H9 (cell line): ENCODE measurements at regions not wholly inside any gene's neighbourhood (a gene's known extent, or its start where the extent isn't known, plus 50 kb on each side); places are given as distances from the start of the nearest gene placed in this dataset.

Experiments used
- DNase-seq: peaks from one replicate; pipeline ENCODE4 v3.0.0-alpha.2; 2017
- H2AFZ ChIP-seq: one replicate; pipeline ENCODE4 v1.6.1; 2013; ENCODE audit warnings: mild to moderate bottlenecking, low read length, control low read depth, moderate library complexity
- H2AK5ac ChIP-seq: 2 replicates; pipeline ENCODE4 v1.6.1; 2013; ENCODE audit warnings: low read length, control low read depth, mixed read lengths; ENCODE audit not compliant: insufficient read length
- H2BK120ac ChIP-seq: one replicate; pipeline ENCODE4 v1.6.1; 2013; ENCODE audit warnings: low read depth, mild to moderate bottlenecking, low read length, control low read depth, inconsistent platforms; ENCODE audit not compliant: poor library complexity, severe bottlenecking
- H2BK12ac ChIP-seq: 2 replicates; pipeline ENCODE4 v1.6.1; 2013; ENCODE audit warnings: low read length, control low read depth, mixed read lengths, low read depth; ENCODE audit not compliant: insufficient read length
- H2BK15ac ChIP-seq: 2 replicates; pipeline ENCODE4 v1.6.1; 2013; ENCODE audit warnings: low read depth, low read length, control low read depth
- H2BK20ac ChIP-seq: one replicate; pipeline ENCODE4 v1.6.1; 2013; ENCODE audit warnings: low read depth, mild to moderate bottlenecking, low read length, control low read depth, inconsistent platforms; ENCODE audit not compliant: poor library complexity, severe bottlenecking
- H2BK5ac ChIP-seq: 2 replicates; pipeline ENCODE4 v1.6.1; 2013; ENCODE audit warnings: low read length, control low read depth, mixed read lengths; ENCODE audit not compliant: insufficient read length
- H3K14ac ChIP-seq: 2 replicates; pipeline ENCODE4 v1.6.1; 2013; ENCODE audit warnings: low read length, control low read depth; ENCODE audit not compliant: insufficient read depth
- H3K18ac ChIP-seq: 2 replicates; pipeline ENCODE4 v1.6.1; 2013; ENCODE audit warnings: low read depth, mild to moderate bottlenecking, mixed read lengths, low read length, control low read depth; ENCODE audit not compliant: insufficient read length
- H3K23ac ChIP-seq: 2 replicates; pipeline ENCODE4 v1.6.1; 2013; ENCODE audit warnings: low read length, control low read depth, mixed read lengths, low read depth; ENCODE audit not compliant: insufficient read length
- H3K23me2 ChIP-seq: 2 replicates; pipeline ENCODE4 v1.6.1; 2013; ENCODE audit warnings: low read depth, mild to moderate bottlenecking, mixed read lengths, low read length, control low read depth; ENCODE audit not compliant: insufficient read length, poor library complexity, severe bottlenecking
- H3K27ac ChIP-seq: 2 replicates; pipeline ENCODE4 v1.5.1; 2013; ENCODE audit warnings: low read length, control low read depth, mixed read lengths, low read depth; ENCODE audit not compliant: insufficient read length
- H3K27me3 ChIP-seq: 2 replicates; pipeline ENCODE4 v1.6.1; 2013; ENCODE audit warnings: low read length, control low read depth, inconsistent platforms; ENCODE audit not compliant: insufficient read depth
- H3K4ac ChIP-seq: 2 replicates; pipeline ENCODE4 v1.6.1; 2013; ENCODE audit warnings: low read depth, mild to moderate bottlenecking, control low read depth, inconsistent platforms, low read length, moderate library complexity
- H3K4me1 ChIP-seq: 2 replicates; pipeline ENCODE4 v1.6.1; 2013; ENCODE audit warnings: low read length, control low read depth, inconsistent platforms; ENCODE audit not compliant: insufficient read depth
- H3K4me2 ChIP-seq: 2 replicates; pipeline ENCODE4 v1.6.1; 2013; ENCODE audit warnings: low read length, control low read depth, mixed read lengths; ENCODE audit not compliant: insufficient read length, insufficient read depth
- H3K56ac ChIP-seq: 2 replicates; pipeline ENCODE4 v1.6.1; 2013; ENCODE audit warnings: low read depth, mild to moderate bottlenecking, mixed read lengths, low read length, control low read depth; ENCODE audit not compliant: insufficient read length
- H3K79me1 ChIP-seq: 2 replicates; pipeline ENCODE4 v1.6.1; 2013; ENCODE audit warnings: low read depth, mild to moderate bottlenecking, moderate library complexity, low read length, control low read depth, inconsistent platforms; ENCODE audit not compliant: insufficient read depth, poor library complexity, severe bottlenecking
- H3K79me2 ChIP-seq: 2 replicates; pipeline ENCODE4 v1.6.1; 2013; ENCODE audit warnings: low read length, control low read depth, inconsistent platforms; ENCODE audit not compliant: insufficient read depth
- H3K9ac ChIP-seq: 2 replicates; pipeline ENCODE4 v1.6.1; 2013; ENCODE audit warnings: low read length, control low read depth, mixed read lengths; ENCODE audit not compliant: insufficient read length; ENCODE audit errors: extremely low read depth
- H3K9me3 ChIP-seq: one replicate; pipeline ENCODE4 v1.6.1; 2013; ENCODE audit warnings: low read depth, low read length, inconsistent platforms; ENCODE audit not compliant: control insufficient read depth
- H3T11ph ChIP-seq: one replicate; pipeline ENCODE4 v1.6.1; 2013; ENCODE audit warnings: mild to moderate bottlenecking, low read length, control low read depth, inconsistent platforms
- H4K20me1 ChIP-seq: one replicate; pipeline ENCODE4 v1.6.1; 2013; ENCODE audit not compliant: control insufficient read depth, insufficient read length, insufficient read depth
- H4K5ac ChIP-seq: 2 replicates; pipeline ENCODE4 v1.6.1; 2013; ENCODE audit warnings: low read depth, mild to moderate bottlenecking, mixed read lengths, low read length, control low read depth; ENCODE audit not compliant: insufficient read length
- H4K8ac ChIP-seq: replicated peaks from 2 replicates; pipeline ENCODE4 v1.6.1; 2013; ENCODE audit warnings: low read length, control low read depth, mixed read lengths, low read depth; ENCODE audit not compliant: insufficient read length
- H4K91ac ChIP-seq: 2 replicates; pipeline ENCODE4 v1.6.1; 2013; ENCODE audit warnings: low read depth, mild to moderate bottlenecking, moderate library complexity, mixed read lengths, low read length, control low read depth; ENCODE audit not compliant: insufficient read length
- H3K27ac Mint-ChIP-seq, 3 experiments: 2 replicates in 2 of 3; 3 replicates in 1 of 3; pipeline ENCODE4 v1.8.0; 2020 to 2021; ENCODE audit warnings: mixed read lengths in 3 of 3, mild to moderate bottlenecking in 1 of 3, moderate library complexity in 1 of 3
- H3K27me3 Mint-ChIP-seq: 2 replicates; pipeline ENCODE4 v1.8.0; 2021; ENCODE audit warnings: low read depth, mild to moderate bottlenecking, moderate library complexity, mixed read lengths
- H3K36me3 Mint-ChIP-seq, 3 experiments: 2 replicates in 2 of 3; 3 replicates in 1 of 3; pipeline ENCODE4 v1.8.0; 2020 to 2021; ENCODE audit warnings: low read depth in 3 of 3, mixed read lengths in 3 of 3; ENCODE audit not compliant: insufficient read depth in 1 of 3
- H3K4me1 Mint-ChIP-seq, 2 experiments: 2 replicates each; pipeline ENCODE4 v1.8.0; 2020; ENCODE audit warnings: mixed read lengths in 2 of 2
- H3K4me3 Mint-ChIP-seq, 2 experiments: 2 replicates in 1 of 2; 3 replicates in 1 of 2; pipeline ENCODE4 v1.8.0; 2020 to 2021; ENCODE audit warnings: mild to moderate bottlenecking in 2 of 2, mixed read lengths in 2 of 2, moderate library complexity in 1 of 2
- H3K9me3 Mint-ChIP-seq, 2 experiments: 2 replicates in 1 of 2; 3 replicates in 1 of 2; pipeline ENCODE4 v1.8.0; 2020; ENCODE audit warnings: mild to moderate bottlenecking in 2 of 2, mixed read lengths in 2 of 2, moderate library complexity in 1 of 2
- whole genome bisulfite sequencing: extraction: QIAGEN DNeasy Blood & Tissue Kit; methylation state at CpG from one replicate; pipeline ENCODE4 v1.1.7; 2013; ENCODE audit warnings: missing lambda C conversion rate, low lambda C conversion rate, mixed read lengths; ENCODE audit not compliant: insufficient read length; ENCODE audit errors: extremely low coverage; 5-methylcytosine and 5-hydroxymethylcytosine counted together
- TF ChIP-seq, protein P1 (sequence below): fragments of 200-600 bp; sonication (generic); conservative IDR thresholded peaks from 3 replicates; pipeline ENCODE4 v1.8.0; 2021; ENCODE audit warnings: antibody characterized with exemption, mild to moderate bottlenecking

DNA sequence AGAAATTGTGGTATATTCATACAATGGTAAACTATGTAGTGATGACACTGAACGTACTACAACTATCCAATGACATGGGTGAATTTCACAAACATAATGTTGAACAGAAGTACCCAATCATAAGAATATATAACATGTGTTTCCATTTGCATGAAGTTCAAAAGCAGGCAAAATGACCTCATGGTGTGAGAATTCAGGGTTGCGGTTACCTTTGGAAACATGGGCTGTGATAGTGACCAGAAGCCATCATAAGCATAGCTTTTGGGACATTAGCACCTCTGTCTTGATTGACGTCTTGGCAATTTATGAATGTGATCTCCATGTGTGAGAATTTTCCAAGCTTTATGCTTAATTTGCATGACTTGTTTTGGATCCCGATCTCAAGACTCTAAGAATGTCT is 500.1 kb upstream of the JAG1 start:
- TF ChIP-seq, protein P1, sequence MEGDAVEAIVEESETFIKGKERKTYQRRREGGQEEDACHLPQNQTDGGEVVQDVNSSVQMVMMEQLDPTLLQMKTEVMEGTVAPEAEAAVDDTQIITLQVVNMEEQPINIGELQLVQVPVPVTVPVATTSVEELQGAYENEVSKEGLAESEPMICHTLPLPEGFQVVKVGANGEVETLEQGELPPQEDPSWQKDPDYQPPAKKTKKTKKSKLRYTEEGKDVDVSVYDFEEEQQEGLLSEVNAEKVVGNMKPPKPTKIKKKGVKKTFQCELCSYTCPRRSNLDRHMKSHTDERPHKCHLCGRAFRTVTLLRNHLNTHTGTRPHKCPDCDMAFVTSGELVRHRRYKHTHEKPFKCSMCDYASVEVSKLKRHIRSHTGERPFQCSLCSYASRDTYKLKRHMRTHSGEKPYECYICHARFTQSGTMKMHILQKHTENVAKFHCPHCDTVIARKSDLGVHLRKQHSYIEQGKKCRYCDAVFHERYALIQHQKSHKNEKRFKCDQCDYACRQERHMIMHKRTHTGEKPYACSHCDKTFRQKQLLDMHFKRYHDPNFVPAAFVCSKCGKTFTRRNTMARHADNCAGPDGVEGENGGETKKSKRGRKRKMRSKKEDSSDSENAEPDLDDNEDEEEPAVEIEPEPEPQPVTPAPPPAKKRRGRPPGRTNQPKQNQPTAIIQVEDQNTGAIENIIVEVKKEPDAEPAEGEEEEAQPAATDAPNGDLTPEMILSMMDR = no peak
- no peaks in the 10 kb centered on the region for H4K20me1 ChIP-seq
- no peaks in the 10 kb centered on the region for H3K79me1 ChIP-seq
- Mint-ChIP-seq H3K9me3 (no peaks in the 10 kb centered on the region), H3K36me3 (no peaks in the 10 kb centered on the region), H3K4me1 (peaks cover 6 to 7% of the 10 kb centered on the region in 2 experiments), H3K4me3 (no peak overlapping the region), H3K27ac (no peak overlapping the region), H3K27me3 (no peaks in the 10 kb centered on the region)
- H3K4ac ChIP-seq = no peak overlapping the region
- no peak overlapping the region for H4K91ac ChIP-seq
- H2BK12ac ChIP-seq = no peak overlapping the region
- no peak overlapping the region for H3T11ph ChIP-seq
- DNase-seq = no peak
- no peaks in the 10 kb centered on the region for H3K4me1 ChIP-seq
- no peak overlapping the region for H2AFZ ChIP-seq
- H3K9me3 ChIP-seq = no peaks in the 10 kb centered on the region
- WGBS = no CpG with 5 or more reads among the region's 4 CpGs
- H3K14ac ChIP-seq = no peak overlapping the region
- H2BK5ac ChIP-seq = no peak overlapping the region
- H3K9ac ChIP-seq = no peak overlapping the region
- no peak overlapping the region for H3K4me2 ChIP-seq
- H3K23me2 ChIP-seq = no peaks in the 10 kb centered on the region
- no peak overlapping the region for H3K27ac ChIP-seq
- H4K8ac ChIP-seq = no peak overlapping the region
- H3K79me2 ChIP-seq = no peaks in the 10 kb centered on the region
- no peak overlapping the region for H2BK15ac ChIP-seq
- no peaks in the 10 kb centered on the region for H3K27me3 ChIP-seq
- H2AK5ac ChIP-seq = no peak overlapping the region
- H2BK20ac ChIP-seq = no peak overlapping the region
- H3K56ac ChIP-seq = no peak overlapping the region
- no peak overlapping the region for H3K23ac ChIP-seq
- H3K18ac ChIP-seq = no peak overlapping the region
- no peak overlapping the region for H4K5ac ChIP-seq
- H2BK120ac ChIP-seq = no peak overlapping the region
